HUES64 (cell line): ENCODE measurements at regions not wholly inside any gene's neighbourhood (a gene's known extent, or its start where the extent isn't known, plus 50 kb on each side); places are given as distances from the start of the nearest gene placed in this dataset.
"Not testable (repeated sequence)": the region's sequence is repeated elsewhere in the genome, so short reads cannot be mapped to it uniquely, and the experiment has no call there.

Source experiments
- H3K27ac ChIP-seq: 2 replicates; pipeline ENCODE4 v1.7.0; 2013; ENCODE audit warnings: low read depth, low read length, inconsistent platforms
- H3K27me3 ChIP-seq: 2 replicates; pipeline ENCODE4 v1.6.1; 2013; ENCODE audit warnings: mild to moderate bottlenecking, low read length; ENCODE audit not compliant: insufficient read depth
- H3K36me3 ChIP-seq: 2 replicates; pipeline ENCODE4 v1.6.1; 2013; ENCODE audit warnings: mild to moderate bottlenecking, low read length; ENCODE audit not compliant: insufficient read depth
- H3K4me1 ChIP-seq: 2 replicates; pipeline ENCODE4 v1.6.1; 2013; ENCODE audit warnings: mild to moderate bottlenecking, low read length, moderate library complexity; ENCODE audit not compliant: insufficient read depth
- H3K4me3 ChIP-seq: 2 replicates; pipeline ENCODE4 v1.5.1; 2013; ENCODE audit warnings: mild to moderate bottlenecking, low read length, moderate library complexity
- H3K9ac ChIP-seq: 2 replicates; pipeline ENCODE4 v1.6.1; 2013; ENCODE audit warnings: mild to moderate bottlenecking, low read depth, low read length
- H3K9me3 ChIP-seq: 2 replicates; pipeline ENCODE4 v1.6.1; 2013; ENCODE audit warnings: low read depth, low read length; ENCODE audit not compliant: insufficient read depth
- WGBS: fragments of 150-250, 120-280 bp; methylation state at CpG from one replicate; pipeline ENCODE4 v1.1.7; 2013; ENCODE audit warnings: missing lambda C conversion rate; 5-methylcytosine and 5-hydroxymethylcytosine counted together

DNA sequence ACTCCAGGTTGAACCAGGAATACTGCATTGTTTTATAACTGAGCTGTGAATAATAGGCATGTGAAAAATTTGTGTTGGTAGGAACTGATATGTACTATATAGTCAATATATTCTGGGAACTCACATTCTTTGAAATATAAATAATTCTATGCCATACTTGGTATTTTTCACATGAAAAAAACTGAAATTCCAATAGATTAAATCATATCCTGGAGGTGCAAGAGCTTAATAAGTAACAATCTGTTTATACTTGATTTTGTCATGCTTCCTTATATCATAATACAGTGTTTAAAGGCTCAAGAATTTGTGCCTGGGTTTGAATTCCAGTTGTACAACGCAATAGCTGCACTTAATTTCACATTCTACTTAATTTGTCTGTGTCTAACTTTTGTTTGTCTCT lies 387.0 kb downstream of the USP25 start:
- WGBS, result no CpG with 5 or more reads among the region's 1 CpG
- no peaks in the 10 kb centered on the region for H3K36me3 ChIP-seq
- H3K9ac ChIP-seq, result no peak overlapping the region

GRCh38 chr21:16117331-16117730 lies 387.5 kb downstream of the USP25 start:
- Histone ChIP-seq H3K9me3 (0 out of 2 replicates have a peak, but pooled peaks cover 3% of the 10 kb centered on the region), H3K36me3 (no peaks in the 10 kb centered on the region), H3K27ac (no peak overlapping the region), H3K27me3 (no peaks in the 10 kb centered on the region), H3K9ac (no peak overlapping the region), H3K4me1 (no peaks in the 10 kb centered on the region), H3K4me3 (no peak overlapping the region)
- WGBS, result 98% methylated on average over 3 of the region's 4 CpGs

More for the DNA sequence above, 387.0 kb downstream of the USP25 start:
- Histone ChIP-seq H3K4me1 (no peaks in the 10 kb centered on the region), H3K27me3 (no peaks in the 10 kb centered on the region), H3K9me3 (0 out of 2 replicates have a peak, but pooled peaks cover 3% of the 10 kb centered on the region), H3K4me3 (no peak overlapping the region), H3K27ac (no peak overlapping the region)

GRCh38 chr21:16117851-16118590 lies 388.2 kb downstream of the USP25 start:
- Histone ChIP-seq H3K9me3 (0 out of 2 replicates have a peak, but pooled peaks cover 3% of the 10 kb centered on the region), H3K4me1 (no peaks in the 10 kb centered on the region), H3K9ac (no peak overlapping the region), H3K27me3 (no peaks in the 10 kb centered on the region), H3K36me3 (no peaks in the 10 kb centered on the region), H3K4me3 (no peak overlapping the region), H3K27ac (no peak overlapping the region)
- WGBS, result 92% methylated on average over 7 of the region's 8 CpGs

GRCh38 chr21:16124378-16125138 lies 394.8 kb downstream of the USP25 start:
- Histone ChIP-seq H3K4me1 (no peaks in the 10 kb centered on the region), H3K9ac (no peak overlapping the region), H3K4me3 (no peak overlapping the region), H3K9me3 (no peaks in the 10 kb centered on the region), H3K27me3 (no peaks in the 10 kb centered on the region), H3K36me3 (no peaks in the 10 kb centered on the region), H3K27ac (no peak overlapping the region)
- 98% methylated on average over 5 of the region's 5 CpGs for WGBS

- H3K9me3 ChIP-seq, result no peaks in the 10 kb centered on the region
- no peaks in the 10 kb centered on the region for H3K4me1 ChIP-seq
- 90% methylated on average over 4 of the region's 6 CpGs for WGBS
- no peaks in the 10 kb centered on the region for H3K36me3 ChIP-seq
- H3K27me3 ChIP-seq, result no peaks in the 10 kb centered on the region
- no peak overlapping the region for H3K27ac ChIP-seq
- no peak overlapping the region for H3K9ac ChIP-seq
- H3K4me3 ChIP-seq, result no peak overlapping the region
Measured at GRCh38 chr21:16125274-16125673, 395.5 kb downstream of the USP25 start.

GRCh38 chr21:16132453-16132852 lies 402.7 kb downstream of the USP25 start:
- H3K9ac ChIP-seq, H3K27ac ChIP-seq, H3K36me3 ChIP-seq, H3K4me3 ChIP-seq, H3K9me3 ChIP-seq, H3K4me1 ChIP-seq, H3K27me3 ChIP-seq: not testable (repeated sequence)
- WGBS, result 93% methylated on average over 8 of the region's 8 CpGs

DNA sequence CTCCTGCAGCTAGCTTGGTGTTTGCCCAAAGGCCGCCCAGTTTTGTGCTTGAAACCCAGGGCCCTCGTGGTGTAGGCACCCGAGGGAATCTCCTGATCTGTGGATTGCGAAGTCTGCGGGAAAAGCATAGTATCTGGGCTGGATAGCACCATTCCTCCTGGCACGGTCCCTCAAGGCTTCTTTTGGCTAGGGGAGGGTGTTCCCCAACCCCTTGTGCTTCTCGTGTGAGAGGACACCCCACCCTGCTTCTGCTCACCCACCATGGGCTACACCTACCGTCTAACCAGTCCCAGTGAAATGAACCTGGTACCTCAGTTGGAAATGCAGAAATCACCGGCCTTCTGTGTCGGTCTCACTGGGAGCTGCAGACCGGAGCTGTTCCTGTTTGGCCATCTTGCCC lies 403.5 kb downstream of the USP25 start:
- Histone ChIP-seq H3K9me3 (no peaks in the 10 kb centered on the region), H3K9ac (no peak overlapping the region), H3K4me3 (no peak overlapping the region), H3K4me1 (no peaks in the 10 kb centered on the region), H3K27ac (no peak overlapping the region), H3K27me3 (no peaks in the 10 kb centered on the region), H3K36me3 (no peaks in the 10 kb centered on the region)
- 94% methylated on average over 11 of the region's 11 CpGs for WGBS

DNA sequence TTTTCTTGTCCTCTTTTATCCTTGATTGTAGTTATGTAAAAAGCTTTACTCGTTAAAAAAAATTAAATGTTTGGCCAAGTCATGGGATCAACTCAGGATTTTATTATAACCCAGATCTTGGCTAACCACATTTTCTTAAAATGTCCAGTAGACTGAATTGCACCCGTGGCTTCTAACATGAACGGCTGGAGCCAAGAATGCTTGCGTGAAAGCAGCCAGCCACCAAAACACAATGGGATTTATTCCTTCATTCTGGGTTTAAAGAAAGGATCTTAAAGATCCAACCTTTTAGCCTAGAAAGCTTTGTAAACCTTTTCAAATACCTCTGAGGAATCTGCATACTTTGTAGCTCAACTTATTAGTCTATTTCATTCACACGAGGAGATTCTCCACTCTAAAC lies 404.4 kb downstream of the USP25 start:
- Histone ChIP-seq H3K27me3 (no peaks in the 10 kb centered on the region), H3K36me3 (no peaks in the 10 kb centered on the region), H3K9ac (no peak overlapping the region), H3K4me1 (no peaks in the 10 kb centered on the region), H3K9me3 (no peaks in the 10 kb centered on the region), H3K27ac (no peak overlapping the region), H3K4me3 (no peak overlapping the region)
- WGBS, result 97% methylated on average over 5 of the region's 5 CpGs

GRCh38 chr21:16137106-16137505 lies 407.3 kb downstream of the USP25 start:
- no peaks in the 10 kb centered on the region for H3K27me3 ChIP-seq
- H3K9ac ChIP-seq, result no peak overlapping the region
- H3K27ac ChIP-seq, result no peak overlapping the region
- no peaks in the 10 kb centered on the region for H3K4me1 ChIP-seq
- no peaks in the 10 kb centered on the region for H3K9me3 ChIP-seq
- H3K36me3 ChIP-seq, result no peaks in the 10 kb centered on the region
- WGBS, result 100% methylated on average over 1 of the region's 1 CpG
- H3K4me3 ChIP-seq, result no peak overlapping the region

GRCh38 chr21:16145052-16145451 lies 415.3 kb downstream of the USP25 start:
- Histone ChIP-seq H3K36me3 (no peaks in the 10 kb centered on the region), H3K4me3 (no peak overlapping the region), H3K9me3 (no peaks in the 10 kb centered on the region), H3K27me3 (no peaks in the 10 kb centered on the region), H3K4me1 (no peaks in the 10 kb centered on the region), H3K9ac (no peak overlapping the region), H3K27ac (no peak overlapping the region)
- 92% methylated on average over 3 of the region's 3 CpGs for WGBS

GRCh38 chr21:16145479-16145878 lies 415.7 kb downstream of the USP25 start:
- no peaks in the 10 kb centered on the region for H3K36me3 ChIP-seq
- H3K27ac ChIP-seq, result no peak overlapping the region
- 90% methylated on average over 7 of the region's 7 CpGs for WGBS
- H3K9me3 ChIP-seq, result no peaks in the 10 kb centered on the region
- no peaks in the 10 kb centered on the region for H3K27me3 ChIP-seq
- no peaks in the 10 kb centered on the region for H3K4me1 ChIP-seq
- H3K4me3 ChIP-seq, result no peak overlapping the region
- H3K9ac ChIP-seq, result no peak overlapping the region
